DND-41 (cell line): ENCODE measurements at regions not wholly inside any gene's neighbourhood (a gene's known extent, or its start where the extent isn't known, plus 50 kb on each side); places are given as distances from the start of the nearest gene placed in this dataset.

Experiments
- ATAC-seq: fragments of 200-7000 bp; cut with Tn5 transposase; 3 replicates; pipeline ENCODE4 v1.9.1; 2021; ENCODE audit warnings: low read depth; ENCODE audit not compliant: insufficient read depth
- DNase-seq: peaks from one replicate; pipeline ENCODE4 v3.0.0-alpha.2; 2020
- H2AFZ ChIP-seq: 2 replicates; pipeline ENCODE4 v1.6.0; 2012; ENCODE audit warnings: low read depth, low read length
- H3K27ac ChIP-seq: 2 replicates; pipeline ENCODE4 v1.5.1; 2012; ENCODE audit warnings: low read length, inconsistent platforms
- H3K27me3 ChIP-seq: fragments of 200-600 bp; sonication (generic); 2 replicates; pipeline ENCODE4 v1.6.0; 2012; ENCODE audit warnings: low read length, mild to moderate bottlenecking, inconsistent platforms; ENCODE audit not compliant: insufficient read depth, poor library complexity
- H3K36me3 ChIP-seq: 2 replicates; pipeline ENCODE4 v1.5.1; 2012; ENCODE audit warnings: low read length, inconsistent platforms; ENCODE audit not compliant: insufficient read depth
- H3K4me1 ChIP-seq: 2 replicates; pipeline ENCODE4 v1.5.1; 2012; ENCODE audit warnings: mild to moderate bottlenecking, low read length; ENCODE audit not compliant: insufficient read depth
- H3K4me2 ChIP-seq: 2 replicates; pipeline ENCODE4 v1.6.0; 2012; ENCODE audit warnings: mild to moderate bottlenecking, moderate library complexity, low read length, inconsistent platforms; ENCODE audit not compliant: insufficient read depth
- H3K4me3 ChIP-seq, 2 experiments: fragments of 200-600 bp in 1 of 2; shearing (Covaris generic) in 1 of 2; 2 replicates each; pipeline ENCODE4 v1.5.1; 2012 to 2016; ENCODE audit warnings: inconsistent platforms in 2 of 2, low read length in 2 of 2, mild to moderate bottlenecking in 2 of 2, low read depth in 1 of 2, moderate library complexity in 1 of 2
- H3K79me2 ChIP-seq: 2 replicates; pipeline ENCODE4 v1.6.0; 2012; ENCODE audit warnings: low read length, inconsistent platforms; ENCODE audit not compliant: insufficient read depth
- H3K9ac ChIP-seq: 2 replicates; pipeline ENCODE4 v1.6.0; 2012; ENCODE audit warnings: low read depth, mild to moderate bottlenecking, inconsistent platforms, low read length, moderate library complexity
- H3K9me3 ChIP-seq: 2 replicates; pipeline ENCODE4 v1.5.1; 2012; ENCODE audit warnings: low read length, moderate library complexity, mild to moderate bottlenecking, inconsistent platforms; ENCODE audit not compliant: insufficient read depth, severe bottlenecking
- H4K20me1 ChIP-seq: 2 replicates; pipeline ENCODE4 v1.6.0; 2012; ENCODE audit warnings: low read length; ENCODE audit not compliant: insufficient read depth
- EZH2 ChIP-seq: IDR thresholded peaks from 3 replicates; pipeline ENCODE4 v1.6.1; 2012; ENCODE audit warnings: borderline replicate concordance, low read depth, mild to moderate bottlenecking, moderate library complexity, low read length, inconsistent platforms; ENCODE audit not compliant: severe bottlenecking
- TF ChIP-seq, protein P1 (sequence below): IDR thresholded peaks from 2 replicates; pipeline ENCODE4 v1.5.1; 2012; ENCODE audit warnings: borderline replicate concordance, low read length, moderate library complexity, mild to moderate bottlenecking; ENCODE audit not compliant: poor library complexity, severe bottlenecking; ENCODE audit errors: extremely low read depth

DNA sequence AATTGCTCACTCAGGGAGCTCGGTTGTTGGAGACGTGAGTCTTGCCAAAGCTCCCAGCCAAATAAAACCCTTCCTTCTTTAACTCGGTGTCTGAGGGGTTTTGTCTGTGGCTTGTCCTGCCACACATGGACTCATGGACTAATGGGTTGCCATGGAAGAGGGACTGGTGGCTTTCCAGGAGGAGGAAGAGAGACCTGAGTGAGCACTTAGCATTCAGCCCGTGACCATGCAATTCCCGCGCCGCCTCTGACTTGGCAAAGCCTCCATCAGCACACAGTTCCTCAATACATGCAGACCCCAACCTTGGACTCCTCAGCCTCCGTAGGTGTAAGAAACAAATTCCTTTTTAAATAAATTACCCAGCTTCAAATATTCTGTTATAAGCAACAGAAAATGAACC, 57.3 kb upstream of the TMEM18 start:
- Histone ChIP-seq H3K36me3 (no peaks in the 10 kb centered on the region), H3K27ac (no peak overlapping the region), H3K79me2 (no peaks in the 10 kb centered on the region), H3K9ac (no peak overlapping the region), H3K4me2 (no peak overlapping the region), H3K27me3 (no peaks in the 10 kb centered on the region), H3K9me3 (no peaks in the 10 kb centered on the region), H2AFZ (no peak overlapping the region), H3K4me3 (no peak overlapping the region), H3K4me1 (peaks cover 2% of the 10 kb centered on the region), H4K20me1 (no peaks in the 10 kb centered on the region)
- TF ChIP-seq EZH2: no peak
- TF ChIP-seq, protein P1, sequence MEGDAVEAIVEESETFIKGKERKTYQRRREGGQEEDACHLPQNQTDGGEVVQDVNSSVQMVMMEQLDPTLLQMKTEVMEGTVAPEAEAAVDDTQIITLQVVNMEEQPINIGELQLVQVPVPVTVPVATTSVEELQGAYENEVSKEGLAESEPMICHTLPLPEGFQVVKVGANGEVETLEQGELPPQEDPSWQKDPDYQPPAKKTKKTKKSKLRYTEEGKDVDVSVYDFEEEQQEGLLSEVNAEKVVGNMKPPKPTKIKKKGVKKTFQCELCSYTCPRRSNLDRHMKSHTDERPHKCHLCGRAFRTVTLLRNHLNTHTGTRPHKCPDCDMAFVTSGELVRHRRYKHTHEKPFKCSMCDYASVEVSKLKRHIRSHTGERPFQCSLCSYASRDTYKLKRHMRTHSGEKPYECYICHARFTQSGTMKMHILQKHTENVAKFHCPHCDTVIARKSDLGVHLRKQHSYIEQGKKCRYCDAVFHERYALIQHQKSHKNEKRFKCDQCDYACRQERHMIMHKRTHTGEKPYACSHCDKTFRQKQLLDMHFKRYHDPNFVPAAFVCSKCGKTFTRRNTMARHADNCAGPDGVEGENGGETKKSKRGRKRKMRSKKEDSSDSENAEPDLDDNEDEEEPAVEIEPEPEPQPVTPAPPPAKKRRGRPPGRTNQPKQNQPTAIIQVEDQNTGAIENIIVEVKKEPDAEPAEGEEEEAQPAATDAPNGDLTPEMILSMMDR: no peak
- DNase-seq: no peak
- ATAC-seq: no peak

DNA sequence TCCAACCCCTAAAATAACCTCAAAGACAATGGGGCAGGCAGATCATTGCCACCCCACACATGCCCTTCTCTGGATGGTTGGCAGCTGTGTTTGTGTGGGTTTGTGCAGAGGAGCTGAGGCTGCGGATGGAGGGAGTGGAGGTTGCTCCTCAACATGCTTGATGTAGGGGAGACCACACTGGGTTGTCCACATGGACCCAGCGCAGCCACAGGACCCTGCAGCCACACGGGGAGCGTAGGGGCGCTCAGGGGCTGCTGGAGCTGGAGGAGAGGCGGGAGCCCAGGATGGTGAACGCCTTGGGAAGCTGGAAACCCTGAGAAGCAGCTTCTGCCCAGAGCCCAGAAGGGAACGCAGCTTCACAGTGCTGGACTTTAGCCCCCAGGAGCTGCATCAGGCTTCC, 56.3 kb upstream of the TMEM18 start:
- Histone ChIP-seq H3K27me3 (no peaks in the 10 kb centered on the region), H3K9ac (no peak overlapping the region), H4K20me1 (no peaks in the 10 kb centered on the region), H3K36me3 (no peaks in the 10 kb centered on the region), H3K79me2 (no peaks in the 10 kb centered on the region), H3K4me1 (no peaks in the 10 kb centered on the region), H3K27ac (peak overlapping the region; percentile 2; the same call in 1 of the 2 replicates), H3K9me3 (no peaks in the 10 kb centered on the region), H3K4me2 (no peak overlapping the region), H2AFZ (no peak overlapping the region), H3K4me3 (no peak overlapping the region)
- DNase-seq (no peak), ATAC-seq (peak; percentile 24; the same call in 1 of the 3 replicates)
- no peak for TF ChIP-seq EZH2
- TF ChIP-seq, protein P1: no peak

DNA sequence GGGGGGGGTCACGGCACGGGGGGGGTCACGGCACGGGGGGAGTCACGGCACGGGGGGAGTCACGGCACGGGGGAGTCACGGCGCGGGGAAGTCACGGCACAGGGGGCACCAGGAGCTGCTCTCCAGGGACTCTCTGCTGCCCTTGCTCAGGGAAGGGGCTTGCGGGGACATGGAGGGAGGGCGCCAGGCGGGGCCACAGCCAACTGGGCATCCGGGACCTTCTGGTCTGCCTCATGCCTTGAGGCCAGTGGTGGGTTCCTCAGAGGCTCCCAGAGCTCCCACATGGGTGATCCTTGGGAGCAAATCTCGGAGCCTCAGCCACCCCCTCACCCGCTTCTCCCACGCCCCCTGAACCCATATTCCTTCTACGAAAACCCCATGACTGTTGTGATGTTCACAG, 55.8 kb upstream of the TMEM18 start:
- Histone ChIP-seq H3K9ac (no peak overlapping the region), H3K27me3 (no peaks in the 10 kb centered on the region), H2AFZ (no peak overlapping the region), H3K27ac (0 out of 2 replicates have a peak overlapping the region, but pooled peaks have one; percentile 2), H4K20me1 (no peaks in the 10 kb centered on the region), H3K36me3 (no peaks in the 10 kb centered on the region), H3K4me1 (no peaks in the 10 kb centered on the region), H3K4me2 (no peak overlapping the region), H3K9me3 (no peaks in the 10 kb centered on the region), H3K4me3 (no peak overlapping the region), H3K79me2 (no peaks in the 10 kb centered on the region)
- DNase-seq: no peak
- no peak for ATAC-seq
- TF ChIP-seq, protein P1: no peak
- no peak for TF ChIP-seq EZH2

DNA sequence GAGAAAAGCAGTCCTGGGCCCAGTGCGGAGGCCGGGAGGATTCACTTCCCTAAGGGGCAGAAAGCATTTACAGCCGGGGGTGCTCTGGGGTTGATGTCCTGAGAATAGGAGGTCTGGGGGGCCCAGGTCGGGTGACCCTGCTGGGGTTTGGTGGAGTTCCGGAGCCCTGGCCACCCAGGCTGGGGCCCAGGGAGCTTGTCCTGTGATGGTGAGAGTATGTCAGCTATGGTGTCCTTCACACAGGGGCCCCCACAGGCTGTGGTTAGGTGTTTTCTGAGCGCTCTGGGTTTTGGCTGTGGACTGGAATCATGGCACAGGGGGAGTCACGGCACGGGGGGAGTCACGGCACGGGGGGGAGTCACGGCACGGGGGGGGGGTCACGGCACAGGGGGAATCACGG, 54.5 kb upstream of the TMEM18 start:
- Histone ChIP-seq H3K27me3 (no peaks in the 10 kb centered on the region), H3K9me3 (no peaks in the 10 kb centered on the region), H3K4me1 (no peaks in the 10 kb centered on the region), H3K4me2 (no peak overlapping the region), H3K27ac (no peak overlapping the region), H3K36me3 (no peaks in the 10 kb centered on the region), H3K9ac (no peak overlapping the region), H3K79me2 (no peaks in the 10 kb centered on the region), H2AFZ (no peak overlapping the region), H3K4me3 (no peak overlapping the region), H4K20me1 (no peaks in the 10 kb centered on the region)
- TF ChIP-seq, protein P1: no peak
- TF ChIP-seq EZH2: no peak
- no peak for ATAC-seq
- no peak for DNase-seq
